B cell (primary cell): ENCODE measurements at regions not wholly inside any gene's neighbourhood (a gene's known extent, or its start where the extent isn't known, plus 50 kb on each side); places are given as distances from the start of the nearest gene placed in this dataset.

Experiments
- ATAC-seq: fragments of 200-7000 bp; cut with Tn5 transposase; one replicate; pipeline ENCODE4 v1.10.0; 2021; ENCODE audit warnings: low read depth, mild to moderate bottlenecking, moderate number of reproducible peaks, moderate library complexity
- CTCF ChIA-PET: fragments of 350-600 bp; sonication (Branson Sonifier 250); formaldehyde crosslinking; loops from one replicate; lab custom pipeline; 2021; ENCODE audit warnings: antibody characterized with exemption, inconsistent platforms; lab: Charles Lee
- POLR2A ChIA-PET: fragments of 350-600 bp; sonication (Branson Sonifier 250); formaldehyde crosslinking; loops from one replicate; lab custom pipeline; 2021; ENCODE audit warnings: antibody characterized with exemption; lab: Charles Lee
- DNase-seq: peaks from one replicate; pipeline ENCODE4 v3.0.0; 2013
- H2AFZ ChIP-seq: 2 replicates; pipeline ENCODE4 v1.6.1; 2012; ENCODE audit warnings: mild to moderate bottlenecking, low read depth, low read length; ENCODE audit not compliant: insufficient read depth, poor library complexity, severe bottlenecking
- H3K27ac ChIP-seq, 2 donors: 1 replicate in 1 of 2; 2 replicates in 1 of 2; pipeline ENCODE4 v1.5.1; 2012 to 2013; ENCODE audit warnings: low read length in 2 of 2, mild to moderate bottlenecking in 2 of 2, moderate library complexity in 1 of 2
- H3K27me3 ChIP-seq, 4 experiments: fragments of 200-600 bp in 1 of 4; sonication (generic) in 1 of 4; replicated peaks in 1 of 4; 1 replicate in 2 of 4; 2 replicates in 2 of 4; pipeline versions ENCODE4 v1.6.1 to v1.7.0; 2013 to 2016; ENCODE audit warnings: low read length in 3 of 4, mild to moderate bottlenecking in 2 of 4, mixed read lengths in 1 of 4, moderate library complexity in 1 of 4; ENCODE audit not compliant: insufficient read depth in 4 of 4, control insufficient read depth in 3 of 4; ENCODE audit errors: control extremely low read depth in 1 of 4
- H3K36me3 ChIP-seq, 2 experiments: replicated peaks in 1 of 2; 1 replicate in 1 of 2; 2 replicates in 1 of 2; pipeline versions ENCODE4 v1.6.1 to v1.7.1; 2013; ENCODE audit warnings: low read length in 1 of 2; ENCODE audit not compliant: insufficient read depth in 2 of 2, control insufficient read depth in 1 of 2; ENCODE audit errors: control extremely low read depth in 1 of 2, extremely low read depth in 1 of 2
- H3K4me1 ChIP-seq, 2 donors: fragments of 200-600 bp in 1 of 2; sonication (generic) in 1 of 2; 1 replicate in 1 of 2; 2 replicates in 1 of 2; pipeline versions ENCODE4 v1.5.1 to v1.6.1; 2013 to 2017; ENCODE audit warnings: low read length in 2 of 2; ENCODE audit not compliant: control insufficient read depth in 2 of 2, insufficient read depth in 2 of 2
- H3K4me2 ChIP-seq: replicated peaks from 2 replicates; pipeline ENCODE3; 2012; ENCODE audit warnings: mild to moderate bottlenecking, low read depth, low read length; ENCODE audit not compliant: poor library complexity, severe bottlenecking
- H3K4me3 ChIP-seq, 5 experiments: fragments of 200-600 bp in 1 of 5; sonication (generic) in 1 of 5; 1 replicate in 3 of 5; 2 replicates in 2 of 5; pipeline versions ENCODE4 v1.5.1 to v1.7.0; 2011 to 2016; ENCODE audit warnings: low read length in 4 of 5, mild to moderate bottlenecking in 4 of 5, low read depth in 2 of 5, control low read depth in 1 of 5, moderate library complexity in 1 of 5; ENCODE audit not compliant: insufficient read depth in 1 of 5; ENCODE audit errors: control extremely low read depth in 1 of 5, extremely low read depth in 1 of 5
- H3K79me2 ChIP-seq: fragments of 200-600 bp; sonication (generic); one replicate; pipeline ENCODE4 v1.6.0; 2016; ENCODE audit warnings: low read length; ENCODE audit not compliant: control insufficient read depth, insufficient read depth
- H3K9ac ChIP-seq: fragments of 200-600 bp; sonication (generic); 2 replicates; pipeline ENCODE4 v1.6.1; 2017; ENCODE audit warnings: mild to moderate bottlenecking, low read length, moderate library complexity
- H3K9me3 ChIP-seq, 3 donors: one replicate each; pipeline versions ENCODE4 v1.6.1 to v1.7.1; 2013; ENCODE audit warnings: low read length in 2 of 3; ENCODE audit not compliant: control insufficient read depth in 2 of 3, insufficient read depth in 1 of 3; ENCODE audit errors: control extremely low read depth in 1 of 3
- H4K20me1 ChIP-seq: 2 replicates; pipeline ENCODE4 v1.6.0; 2012; ENCODE audit warnings: mild to moderate bottlenecking, low read length; ENCODE audit not compliant: insufficient read depth, control insufficient read depth, poor library complexity, severe bottlenecking
- H3K27ac Mint-ChIP-seq: one replicate; pipeline ENCODE4 v1.8.0; 2021; ENCODE audit warnings: mixed read lengths
- H3K27me3 Mint-ChIP-seq: one replicate; pipeline ENCODE4 v1.8.0; 2021; ENCODE audit warnings: mixed read lengths
- H3K4me1 Mint-ChIP-seq: one replicate; pipeline ENCODE4 v1.8.0; 2021; ENCODE audit warnings: mixed read lengths
- H3K4me3 Mint-ChIP-seq: one replicate; pipeline ENCODE4 v1.8.0; 2021; ENCODE audit warnings: mixed read lengths
- H3K9me3 Mint-ChIP-seq: one replicate; pipeline ENCODE4 v1.8.0; 2022; ENCODE audit warnings: mixed read lengths; ENCODE audit not compliant: insufficient read depth
- CTCF ChIP-seq: fragments of 200-600 bp; IDR thresholded peaks from one replicate; pipeline ENCODE4 v1.8.0; 2022; ENCODE audit warnings: antibody characterized with exemption, mild to moderate bottlenecking
- EZH2 ChIP-seq: IDR thresholded peaks from 2 replicates; pipeline ENCODE4 v1.6.1; 2012; ENCODE audit warnings: borderline replicate concordance, low read depth, mild to moderate bottlenecking, moderate library complexity, low read length; ENCODE audit not compliant: insufficient read depth, poor library complexity, severe bottlenecking
- WGBS: methylation state at CpG from one replicate; pipeline ENCODE4 v1.1.5; 2013; ENCODE audit warnings: missing lambda C conversion rate; ENCODE audit not compliant: insufficient coverage; 5-methylcytosine and 5-hydroxymethylcytosine counted together
- intact Hi-C: fragments of 100-400 bp; cut with micrococcal nuclease; formaldehyde crosslinking; loops from one replicate; pipeline ENCODE4 v1.10.0; 2022

- no peak overlapping the region for H3K27ac Mint-ChIP-seq
- Histone ChIP-seq H4K20me1 (no peaks in the 10 kb centered on the region), H3K4me2 (no peak overlapping the region), H2AFZ (no peak overlapping the region), H3K9ac (no peak overlapping the region), H3K36me3 (no peaks in the 10 kb centered on the region), H3K27ac (no peak overlapping the region), H3K27me3 (peaks cover 0 to 3% (median 0%) of the 10 kb centered on the region in 4 experiments), H3K4me1 (no peaks in the 10 kb centered on the region), H3K79me2 (no peaks in the 10 kb centered on the region), H3K9me3 (no peaks in the 10 kb centered on the region), H3K4me3 (no peak overlapping the region)
- no peak for TF ChIP-seq CTCF
- no peak for TF ChIP-seq EZH2
- DNase-seq (no peak), ATAC-seq (no peak)
- no CpG with 5 or more reads among the region's 3 CpGs for WGBS
- ChIA-PET CTCF (no interaction called here), POLR2A (no interaction called here)
- H3K27me3 Mint-ChIP-seq: no peaks in the 10 kb centered on the region
- H3K9me3 Mint-ChIP-seq: no peaks in the 10 kb centered on the region
- intact Hi-C loops: no loop called here
- no peak overlapping the region for H3K4me3 Mint-ChIP-seq
- H3K4me1 Mint-ChIP-seq: no peaks in the 10 kb centered on the region
Observed at GRCh38 chr3:176950743-176951142, 246.5 kb downstream of the TBL1XR1 start.

DNA sequence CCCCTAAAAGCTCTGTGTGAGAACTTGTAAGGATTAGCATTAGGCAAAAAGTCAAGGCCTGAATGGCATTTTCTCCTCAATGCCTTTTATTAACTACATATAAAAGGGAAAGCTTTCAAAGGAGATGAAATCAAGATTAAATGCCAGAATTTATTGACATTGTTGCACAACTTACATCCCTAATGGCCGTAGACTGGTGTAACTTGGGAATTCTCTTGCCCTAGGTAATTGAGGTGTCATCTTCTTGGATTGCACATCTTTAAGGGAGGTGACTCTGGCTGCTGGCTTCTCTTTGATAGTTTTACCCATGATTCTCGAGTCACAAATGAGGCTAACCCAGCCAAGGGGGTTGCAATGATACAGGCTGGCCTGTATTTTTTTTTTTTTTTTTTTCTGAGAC is 249.1 kb downstream of the TBL1XR1 start:
- H3K79me2 ChIP-seq: no peaks in the 10 kb centered on the region
- ChIA-PET CTCF (interaction anchor here (0.7 kb wide), 1 partner anchor 1496 kb away, joined by 5 read pairs; no protein-coding TSS in a partner anchor), POLR2A (no interaction called here)
- no peak overlapping the region for H3K4me2 ChIP-seq
- ATAC-seq (no peak), DNase-seq (no peak)
- Mint-ChIP-seq H3K27me3 (peaks cover 6% of the 10 kb centered on the region), H3K9me3 (no peaks in the 10 kb centered on the region), H3K4me3 (no peak overlapping the region), H3K4me1 (no peaks in the 10 kb centered on the region), H3K27ac (no peak overlapping the region)
- H3K9me3 ChIP-seq: no peaks in the 10 kb centered on the region
- intact Hi-C loops: no loop called here
- H3K27ac ChIP-seq: no peak overlapping the region
- H3K36me3 ChIP-seq: no peaks in the 10 kb centered on the region
- H3K27me3 ChIP-seq: peaks cover 0 to 1% (median 0%) of the 10 kb centered on the region in 4 experiments
- TF ChIP-seq CTCF: no peak
- no peak for TF ChIP-seq EZH2
- no peak overlapping the region for H3K4me3 ChIP-seq
- 88% methylated on average over 1 of the region's 2 CpGs for WGBS
- no peaks in the 10 kb centered on the region for H4K20me1 ChIP-seq
- H3K4me1 ChIP-seq: no peaks in the 10 kb centered on the region
- H3K9ac ChIP-seq: no peak overlapping the region
- H2AFZ ChIP-seq: no peak overlapping the region
